ENCODE measurements at regions not wholly inside any gene's neighbourhood (a gene's known extent, or its start where the extent isn't known, plus 50 kb on each side); places are given as distances from the start of the nearest gene placed in this dataset.
A peak's percentile ranks its signal among the peaks of the same experiment; 100 is the strongest.
"Not testable (repeated sequence)": the region's sequence is repeated elsewhere in the genome, so short reads cannot be mapped to it uniquely, and the experiment has no call there.

- not testable (repeated sequence) for DNase-seq
Observed at GRCh38 chr16:88232401-88233258, 150.1 kb upstream of the ZNF469 start.

- not testable (repeated sequence) for DNase-seq
Observed at GRCh38 chr16:88233621-88234420, 148.9 kb upstream of the ZNF469 start.

- DNase-seq = not testable (repeated sequence)
Observed at GRCh38 chr16:88234421-88235271, 148.1 kb upstream of the ZNF469 start.

- DNase-seq = not testable (repeated sequence)
Observed at GRCh38 chr16:88235691-88236090, 147.1 kb upstream of the ZNF469 start.

- DNase-seq = not testable (repeated sequence)
Observed at GRCh38 chr16:88236229-88236628, 146.5 kb upstream of the ZNF469 start.

GRCh38 chr16:88237314-88237713 is 145.4 kb upstream of the ZNF469 start:
- not testable (repeated sequence) for DNase-seq

GRCh38 chr16:88237761-88238415 is 144.9 kb upstream of the ZNF469 start:
- not testable (repeated sequence) for DNase-seq

- peak; percentile 33 for DNase-seq
Observed at GRCh38 chr16:88238732-88239274, 144.0 kb upstream of the ZNF469 start.

GRCh38 chr16:88240118-88240517 is 142.6 kb upstream of the ZNF469 start:
- not testable (repeated sequence) for DNase-seq

GRCh38 chr16:88240776-88241175 is 142.0 kb upstream of the ZNF469 start:
- not testable (repeated sequence) for DNase-seq

GRCh38 chr16:88241404-88242311 is 141.1 kb upstream of the ZNF469 start:
- DNase-seq = not testable (repeated sequence)

- DNase-seq = not testable (repeated sequence)
Observed at GRCh38 chr16:88242312-88243295, 140.2 kb upstream of the ZNF469 start.

GRCh38 chr16:88243921-88244320 is 138.8 kb upstream of the ZNF469 start:
- DNase-seq = not testable (repeated sequence)

GRCh38 chr16:88245241-88246081 is 137.3 kb upstream of the ZNF469 start:
- not testable (repeated sequence) for DNase-seq

- DNase-seq = not testable (repeated sequence)
Observed at GRCh38 chr16:88246955-88247582, 135.7 kb upstream of the ZNF469 start.

GRCh38 chr16:88247583-88247966 is 135.2 kb upstream of the ZNF469 start:
- not testable (repeated sequence) for DNase-seq

GRCh38 chr16:88248761-88249160 is 134.0 kb upstream of the ZNF469 start:
- not testable (repeated sequence) for DNase-seq

GRCh38 chr16:88250381-88250780 is 132.4 kb upstream of the ZNF469 start:
- DNase-seq = not testable (repeated sequence)

All from activated naive CD4-positive, alpha-beta T cell treated with Interleukin-2 at 50 U/mL for 16 hours (primary cell).